ENCODE measurements at regions not wholly inside any gene's neighbourhood (a gene's known extent, or its start where the extent isn't known, plus 50 kb on each side); places are given as distances from the start of the nearest gene placed in this dataset.
"Not testable (repeated sequence)": the region's sequence is repeated elsewhere in the genome, so short reads cannot be mapped to it uniquely, and the experiment has no call there.

DNA sequence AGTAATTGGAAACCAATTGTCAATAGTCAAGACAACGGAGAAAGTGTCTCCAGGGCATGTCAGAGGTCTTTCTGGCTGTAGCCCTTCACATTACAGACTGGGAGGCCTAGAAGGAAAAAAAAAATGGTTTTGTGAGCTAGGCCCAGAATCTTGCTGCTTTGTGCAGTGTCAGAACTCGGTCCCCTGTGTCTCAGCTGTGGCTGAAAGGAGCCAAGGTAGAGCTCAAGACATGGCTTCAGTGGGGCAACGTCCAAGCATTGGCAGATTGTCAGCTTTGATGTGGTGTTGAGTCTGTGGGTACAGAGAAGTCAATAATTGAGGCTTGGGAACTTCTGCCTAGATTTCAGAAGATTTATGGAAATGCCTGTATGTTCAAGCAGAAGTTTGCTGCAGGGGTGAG lies 103.0 kb downstream of the UGT2B28 start:
- TF ChIP-seq, protein P1, sequence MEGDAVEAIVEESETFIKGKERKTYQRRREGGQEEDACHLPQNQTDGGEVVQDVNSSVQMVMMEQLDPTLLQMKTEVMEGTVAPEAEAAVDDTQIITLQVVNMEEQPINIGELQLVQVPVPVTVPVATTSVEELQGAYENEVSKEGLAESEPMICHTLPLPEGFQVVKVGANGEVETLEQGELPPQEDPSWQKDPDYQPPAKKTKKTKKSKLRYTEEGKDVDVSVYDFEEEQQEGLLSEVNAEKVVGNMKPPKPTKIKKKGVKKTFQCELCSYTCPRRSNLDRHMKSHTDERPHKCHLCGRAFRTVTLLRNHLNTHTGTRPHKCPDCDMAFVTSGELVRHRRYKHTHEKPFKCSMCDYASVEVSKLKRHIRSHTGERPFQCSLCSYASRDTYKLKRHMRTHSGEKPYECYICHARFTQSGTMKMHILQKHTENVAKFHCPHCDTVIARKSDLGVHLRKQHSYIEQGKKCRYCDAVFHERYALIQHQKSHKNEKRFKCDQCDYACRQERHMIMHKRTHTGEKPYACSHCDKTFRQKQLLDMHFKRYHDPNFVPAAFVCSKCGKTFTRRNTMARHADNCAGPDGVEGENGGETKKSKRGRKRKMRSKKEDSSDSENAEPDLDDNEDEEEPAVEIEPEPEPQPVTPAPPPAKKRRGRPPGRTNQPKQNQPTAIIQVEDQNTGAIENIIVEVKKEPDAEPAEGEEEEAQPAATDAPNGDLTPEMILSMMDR (IDR thresholded peaks at IDR 0.05; ENCODE audit: low read depth, low read length), result no peak
- TF ChIP-seq MYC (IDR thresholded peaks at IDR 0.05; ENCODE audit: low read depth, low read length) (no peak), POLR2A (IDR thresholded peaks at IDR 0.05; ENCODE audit: extremely low read depth, insufficient read length) (no peak)
- TF ChIP-seq, protein P2, sequence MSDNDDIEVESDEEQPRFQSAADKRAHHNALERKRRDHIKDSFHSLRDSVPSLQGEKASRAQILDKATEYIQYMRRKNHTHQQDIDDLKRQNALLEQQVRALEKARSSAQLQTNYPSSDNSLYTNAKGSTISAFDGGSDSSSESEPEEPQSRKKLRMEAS (IDR thresholded peaks at IDR 0.05; ENCODE audit: low read depth, low read length), result no peak
- H3K4me3 ChIP-seq (ENCODE audit: low read depth, low read length), result no peak overlapping the region
- DNase-seq (ENCODE audit: low read depth), result no peak

- DNase-seq (ENCODE audit: low read depth); H3K4me3 ChIP-seq (ENCODE audit: low read depth, low read length): not testable (repeated sequence)
These were observed 106.6 kb downstream of the UGT2B4 start for GRCh38 chr4:69389111-69389510.

DNA sequence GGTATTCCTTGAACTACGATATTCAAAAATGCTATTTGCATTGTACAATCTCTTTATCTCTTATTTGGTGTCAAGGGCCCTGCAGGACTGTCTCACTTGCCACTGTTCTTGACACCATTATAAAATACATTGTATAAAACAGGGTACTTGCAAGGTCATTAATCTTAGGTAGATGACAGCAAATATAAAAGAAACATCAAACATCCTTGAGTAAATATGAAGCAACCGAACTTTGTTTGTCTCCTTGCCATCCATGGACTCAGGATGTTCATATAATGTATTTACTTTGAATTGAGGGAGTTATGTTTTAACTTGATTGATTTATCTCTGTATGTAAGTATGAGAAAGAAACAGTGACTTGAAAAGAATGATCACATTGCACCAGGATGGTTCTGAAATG lies 87.3 kb downstream of the UGT2B4 start:
- TF ChIP-seq, protein P1 (IDR thresholded peaks at IDR 0.05; ENCODE audit: low read depth, low read length), result no peak
- no peak for TF ChIP-seq POLR2A (IDR thresholded peaks at IDR 0.05; ENCODE audit: extremely low read depth, insufficient read length)
- no peak for TF ChIP-seq MYC (IDR thresholded peaks at IDR 0.05; ENCODE audit: low read depth, low read length)
- TF ChIP-seq, protein P2 (IDR thresholded peaks at IDR 0.05; ENCODE audit: low read depth, low read length), result no peak
- H3K4me3 ChIP-seq (ENCODE audit: low read depth, low read length), result no peak overlapping the region
- DNase-seq (ENCODE audit: low read depth), result no peak

- not testable (repeated sequence) for H3K4me3 ChIP-seq (ENCODE audit: low read depth, low read length); DNase-seq (ENCODE audit: low read depth)
These were observed 83.7 kb downstream of the UGT2B4 start for GRCh38 chr4:69411981-69412380.

DNA sequence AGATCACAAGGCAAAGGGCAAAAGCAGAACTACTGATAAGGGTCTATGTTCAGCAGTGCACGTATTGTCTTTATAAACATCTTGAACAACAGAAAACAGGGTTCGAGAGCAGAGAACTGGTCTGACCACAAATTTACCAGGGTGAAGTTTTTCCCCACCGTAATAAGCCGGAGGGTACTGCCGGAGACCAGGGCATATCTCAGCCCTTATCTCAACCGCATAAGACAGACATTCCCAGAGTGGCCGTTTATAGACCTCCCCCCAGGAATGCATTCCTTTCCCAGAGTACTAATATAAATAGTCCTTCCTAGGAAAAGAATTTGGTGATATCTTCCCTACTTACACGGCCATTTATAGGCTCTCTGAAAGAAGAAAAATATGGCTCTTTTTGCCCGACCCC lies 71.0 kb downstream of the UGT2B4 start:
- DNase-seq (ENCODE audit: low read depth); H3K4me3 ChIP-seq (ENCODE audit: low read depth, low read length): not testable (repeated sequence)

Measured in NB4 (cell line).